HK-2 (cell line): ENCODE measurements at regions not wholly inside any gene's neighbourhood (a gene's known extent, or its start where the extent isn't known, plus 50 kb on each side); places are given as distances from the start of the nearest gene placed in this dataset.

Experiments used
- DNase-seq: peaks from one replicate; pipeline ENCODE4 v3.0.0-alpha.2; 2018; ENCODE audit not compliant: unreplicated experiment

DNA sequence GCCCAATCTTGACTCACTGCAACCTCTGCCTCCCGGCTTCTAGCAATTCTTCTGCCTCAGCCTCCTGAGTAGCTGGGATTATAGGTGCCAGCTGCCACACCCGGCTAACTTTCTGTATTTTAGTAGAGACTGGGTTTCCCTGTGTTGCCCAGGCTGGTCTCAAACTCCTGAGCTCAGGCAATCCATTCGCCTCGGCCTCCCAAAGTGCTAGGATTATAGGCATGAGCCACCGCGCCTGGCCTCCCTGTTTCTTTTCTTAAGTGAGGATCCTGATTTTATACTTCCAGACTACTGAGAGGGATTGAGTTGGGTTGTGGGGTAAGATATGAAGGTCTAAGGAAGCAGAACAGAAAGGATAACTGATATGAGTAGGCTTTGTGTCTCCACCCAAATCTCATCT is 106.8 kb downstream of the CNTN3 start:
- DNase-seq: no peak

- no peak for DNase-seq
These were observed 108.2 kb downstream of the CNTN3 start for GRCh38 chr3:74506246-74506645.

DNA sequence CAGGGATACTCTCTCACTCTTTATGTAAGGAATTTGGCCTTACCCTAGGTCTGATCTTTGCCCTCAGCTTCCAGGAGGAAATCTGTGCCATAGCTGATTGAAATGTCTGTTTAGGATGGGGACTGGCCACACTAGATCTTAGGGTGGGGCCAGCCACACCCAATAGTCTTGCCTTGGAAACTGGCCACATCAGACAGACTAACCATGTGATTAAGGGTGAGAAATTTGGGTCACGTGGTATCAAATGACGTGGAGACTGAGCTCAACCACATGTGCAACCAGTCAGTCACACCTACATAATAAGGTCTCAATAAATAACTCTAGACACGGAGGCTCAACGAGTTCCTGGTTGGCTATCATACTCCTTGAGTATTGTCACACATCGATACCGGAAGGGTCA is 113.5 kb downstream of the CNTN3 start:
- DNase-seq: no peak

GRCh38 chr3:74500257-74500656 is 114.2 kb downstream of the CNTN3 start:
- no peak for DNase-seq

DNA sequence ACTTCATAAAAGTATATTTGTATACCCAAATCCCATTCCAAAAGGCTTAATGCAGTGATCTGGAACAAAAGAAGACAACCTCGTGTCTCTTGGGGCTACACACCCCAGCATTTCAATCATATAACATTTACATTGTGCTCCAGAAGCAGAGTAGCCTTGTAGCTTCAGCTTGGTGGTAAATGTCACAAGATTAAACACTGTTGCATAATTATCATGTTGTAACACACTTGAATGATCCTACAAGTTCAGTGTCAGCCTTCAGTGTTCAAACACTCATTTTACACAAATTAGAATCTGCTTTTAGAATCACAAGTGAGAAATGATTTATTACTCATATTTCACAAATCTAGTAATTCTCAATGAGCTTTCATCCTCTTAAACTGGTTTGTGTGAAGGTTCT is 122.6 kb downstream of the CNTN3 start:
- no peak for DNase-seq

DNA sequence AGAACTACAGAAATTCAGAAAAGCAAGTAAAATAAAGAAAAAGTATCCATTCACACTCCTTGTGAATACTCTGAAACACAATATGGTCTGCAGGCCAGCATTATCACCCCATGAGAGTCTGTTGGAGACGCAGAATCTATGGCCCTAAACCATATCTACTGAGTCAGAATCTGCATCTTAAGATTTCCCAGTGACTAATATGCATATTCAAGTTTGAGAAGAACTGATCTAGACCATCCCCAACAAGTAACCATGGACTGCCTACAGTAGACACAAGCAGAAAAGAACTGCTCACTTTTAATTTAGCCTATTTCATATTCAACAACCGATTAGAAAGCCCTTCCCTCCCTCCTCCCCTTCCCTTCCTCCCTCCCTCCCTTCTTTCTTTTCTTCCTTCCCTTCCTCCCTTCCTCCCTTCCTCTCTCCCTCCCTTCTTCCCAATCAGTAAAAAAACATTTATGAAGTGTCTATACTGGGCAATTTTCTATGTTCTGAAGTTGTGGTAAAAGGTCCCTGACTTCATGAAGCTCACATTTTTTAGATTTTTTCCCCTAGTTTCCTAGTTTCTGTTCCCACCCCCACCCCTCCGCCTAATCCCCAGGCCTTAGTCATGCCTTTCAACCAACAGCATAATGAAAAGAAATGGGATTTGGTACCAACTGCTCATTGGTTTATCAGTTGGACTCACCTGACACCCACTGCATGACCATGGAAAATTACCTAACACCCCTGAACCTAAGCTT is 125.2 kb downstream of the CNTN3 start:
- DNase-seq: no peak

GRCh38 chr3:74479915-74480314 is 134.5 kb downstream of the CNTN3 start:
- DNase-seq: no peak

GRCh38 chr3:74470313-74470712 is 144.1 kb downstream of the CNTN3 start:
- no peak for DNase-seq

DNA sequence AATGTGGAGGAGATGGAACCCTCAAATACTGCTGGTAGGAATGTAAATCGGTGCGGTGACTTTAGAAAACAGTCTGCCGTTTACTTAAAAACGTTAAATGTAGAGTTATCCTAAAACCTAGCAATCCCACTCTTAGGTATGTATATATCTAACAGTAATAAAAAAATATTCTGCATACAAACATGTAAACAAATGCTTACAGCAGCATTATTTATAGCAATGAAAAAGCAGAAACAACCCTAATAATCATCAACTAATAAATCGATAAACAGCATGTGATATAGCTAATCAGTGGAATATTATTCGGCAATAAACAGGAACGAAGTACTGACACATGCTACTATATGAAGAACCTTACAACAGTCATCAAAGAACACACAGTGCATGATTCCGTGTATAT is 144.7 kb downstream of the CNTN3 start:
- DNase-seq: no peak

DNA sequence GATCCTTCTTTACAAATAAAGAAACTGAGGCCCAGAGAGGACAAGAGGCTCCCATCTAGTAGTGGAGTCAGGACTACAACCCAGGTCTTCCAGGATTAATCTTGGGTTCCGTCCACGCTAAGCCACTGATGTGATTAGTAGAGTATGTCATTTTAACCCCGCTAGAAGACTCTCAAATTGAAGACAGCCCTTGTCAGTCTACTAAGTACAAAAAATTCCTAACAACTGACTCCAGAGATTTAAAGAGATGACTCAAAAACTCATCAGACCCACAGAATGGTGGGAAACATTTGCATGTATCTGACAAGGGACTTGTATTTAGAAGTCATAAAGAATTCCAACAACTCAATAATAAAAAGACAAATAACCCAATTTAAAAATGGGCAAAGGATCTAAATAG is 145.3 kb downstream of the CNTN3 start:
- DNase-seq: no peak

DNA sequence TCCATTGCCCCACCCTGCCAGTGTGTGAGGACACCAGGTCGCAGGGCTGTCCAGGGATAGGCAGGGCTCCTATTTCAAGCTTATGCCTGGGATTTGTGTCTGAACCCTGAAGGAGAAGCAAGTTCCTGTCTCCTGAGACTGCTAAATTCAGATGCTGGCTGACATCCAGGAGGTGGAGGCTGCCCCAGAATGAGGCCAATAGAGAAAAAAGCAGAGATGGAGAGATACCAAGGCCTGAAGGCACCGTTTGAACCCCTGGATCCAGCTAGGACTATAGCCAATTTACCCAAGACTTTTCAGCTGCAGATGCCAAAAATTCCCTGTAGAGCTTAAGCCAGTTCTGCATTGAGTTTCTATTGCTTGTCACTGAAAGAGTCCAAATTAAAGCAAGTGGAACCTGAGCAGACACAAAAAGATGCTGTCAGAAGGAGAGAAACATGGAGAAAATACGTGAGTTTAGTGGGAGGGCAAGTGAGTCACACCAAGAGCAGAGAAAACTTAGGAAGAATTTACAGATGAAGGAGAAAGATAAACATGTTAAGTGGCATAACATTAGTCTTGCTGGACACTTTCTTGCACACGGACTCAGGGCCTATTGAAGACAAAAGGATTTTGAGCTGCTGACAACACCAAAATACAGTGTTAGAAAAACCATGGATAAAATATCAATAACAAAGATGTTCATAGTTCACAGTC is 148.6 kb downstream of the CNTN3 start:
- no peak for DNase-seq

DNA sequence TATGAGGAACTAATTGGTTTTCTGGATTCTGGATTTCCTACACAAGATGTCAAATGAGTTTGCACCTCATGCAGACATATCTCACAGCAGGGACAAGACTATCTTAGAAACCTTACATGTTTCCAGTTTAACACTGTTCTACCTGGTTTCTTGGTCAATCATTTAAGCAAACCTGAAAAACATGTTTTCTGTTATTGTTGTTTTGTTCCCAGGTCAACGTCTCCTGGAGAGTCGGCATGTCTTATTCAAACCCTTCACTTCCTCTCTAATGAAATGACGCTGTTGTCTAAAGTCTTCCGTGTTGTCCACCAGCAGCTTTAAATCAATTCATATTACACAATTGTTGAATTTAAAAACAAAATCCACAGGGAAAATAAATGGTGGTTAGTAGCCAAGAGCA is 150.9 kb downstream of the CNTN3 start:
- DNase-seq: no peak

- no peak for DNase-seq
These were observed 158.3 kb downstream of the CNTN3 start for GRCh38 chr3:74456166-74456565.

GRCh38 chr3:74447221-74447620 is 167.2 kb downstream of the CNTN3 start:
- DNase-seq: no peak

GRCh38 chr3:74445541-74445940 is 168.9 kb downstream of the CNTN3 start:
- no peak for DNase-seq

DNA sequence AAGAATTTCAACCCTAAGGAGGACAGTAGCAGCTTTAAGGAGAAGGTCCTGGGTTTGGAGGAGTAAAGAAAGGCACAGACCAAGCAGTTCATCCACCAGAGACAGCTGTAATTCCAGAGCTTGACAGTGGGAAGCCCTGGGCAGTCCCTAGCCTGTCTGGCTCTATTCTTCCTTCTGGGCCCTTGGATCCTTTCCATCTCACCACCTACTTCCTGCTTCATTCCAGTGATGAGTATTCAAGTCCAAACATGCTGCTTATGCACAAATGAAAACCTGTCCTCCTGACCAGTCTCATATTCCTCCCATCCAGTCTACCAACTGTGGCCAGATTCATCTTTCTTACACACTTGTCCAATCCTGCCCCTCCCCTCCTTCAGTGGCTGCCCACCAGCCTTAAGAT is 171.4 kb downstream of the CNTN3 start:
- DNase-seq: no peak

GRCh38 chr3:74442683-74443082 is 171.8 kb downstream of the CNTN3 start:
- no peak for DNase-seq

DNA sequence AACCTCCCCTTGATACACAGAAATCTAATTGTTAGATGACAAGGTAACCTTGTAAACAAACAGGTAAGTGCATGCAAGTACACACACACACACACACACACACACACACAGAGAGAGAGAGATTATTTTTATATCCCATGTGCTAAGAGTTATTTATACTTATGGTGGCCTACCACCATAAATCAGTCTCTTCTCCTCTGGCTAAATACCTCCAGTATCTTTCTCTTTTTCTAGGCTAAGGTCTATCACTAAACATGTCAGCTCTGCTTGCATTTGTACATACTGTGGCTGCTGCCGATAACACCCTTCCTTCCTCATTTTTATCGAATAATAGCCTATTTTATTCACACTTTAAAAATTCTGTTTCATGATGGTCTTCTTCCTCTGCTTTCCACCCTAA is 172.4 kb downstream of the CNTN3 start:
- DNase-seq: no peak

GRCh38 chr3:74436184-74436583 is 178.3 kb downstream of the CNTN3 start:
- DNase-seq: no peak

GRCh38 chr3:74435631-74436030 is 178.8 kb downstream of the CNTN3 start:
- DNase-seq: no peak

- DNase-seq: no peak
These were observed 180.1 kb downstream of the CNTN3 start for GRCh38 chr3:74434406-74434805.

GRCh38 chr3:74426571-74426970 is 187.9 kb downstream of the CNTN3 start:
- DNase-seq: no peak

GRCh38 chr3:74423867-74424266 is 190.6 kb downstream of the CNTN3 start:
- DNase-seq: no peak
